ENCODE measurements at regions not wholly inside any gene's neighbourhood (a gene's known extent, or its start where the extent isn't known, plus 50 kb on each side); places are given as distances from the start of the nearest gene placed in this dataset.
"Not testable (repeated sequence)": the region's sequence is repeated elsewhere in the genome, so short reads cannot be mapped to it uniquely, and the experiment has no call there.

- in situ Hi-C loops (cut with HindIII; ENCODE audit: low sequenced_read_pairs), result no loop called here
These were observed 999.3 kb downstream of the SLITRK5 start for GRCh38 chr13:88670509-88670908.

- in situ Hi-C loops (cut with HindIII; ENCODE audit: low sequenced_read_pairs), result no loop called here
These were observed 1003.7 kb downstream of the SLITRK5 start for GRCh38 chr13:88674841-88675240.

- in situ Hi-C loops (cut with HindIII; ENCODE audit: low sequenced_read_pairs), result no loop called here
These were observed 1004.3 kb downstream of the SLITRK5 start for GRCh38 chr13:88675347-88675996.

- in situ Hi-C loops (cut with HindIII; ENCODE audit: low sequenced_read_pairs), result no loop called here
These were observed 1004.8 kb downstream of the SLITRK5 start for GRCh38 chr13:88676016-88676415.

- in situ Hi-C loops (cut with HindIII; ENCODE audit: low sequenced_read_pairs), result no loop called here
These were observed 1014.3 kb downstream of the SLITRK5 start for GRCh38 chr13:88685459-88685858.

GRCh38 chr13:88701551-88701950, 1030.4 kb downstream of the SLITRK5 start:
- in situ Hi-C loops (cut with HindIII; ENCODE audit: low sequenced_read_pairs), result no loop called here

- in situ Hi-C loops (cut with HindIII; ENCODE audit: low sequenced_read_pairs), result no loop called here
These were observed 1033.6 kb downstream of the SLITRK5 start for GRCh38 chr13:88704600-88705275.

- in situ Hi-C loops (cut with HindIII; ENCODE audit: low sequenced_read_pairs), result no loop called here
These were observed 1036.5 kb downstream of the SLITRK5 start for GRCh38 chr13:88707646-88708045.

- in situ Hi-C loops (cut with HindIII; ENCODE audit: low sequenced_read_pairs), result no loop called here
These were observed 1046.8 kb downstream of the SLITRK5 start for GRCh38 chr13:88717946-88718345.

GRCh38 chr13:88718781-88719180, 1047.6 kb downstream of the SLITRK5 start:
- in situ Hi-C loops (cut with HindIII; ENCODE audit: low sequenced_read_pairs), result no loop called here

- in situ Hi-C loops (cut with HindIII; ENCODE audit: low sequenced_read_pairs), result no loop called here
These were observed 1054.9 kb downstream of the SLITRK5 start for GRCh38 chr13:88726075-88726474.

GRCh38 chr13:88727236-88727635, 1056.1 kb downstream of the SLITRK5 start:
- in situ Hi-C loops (cut with HindIII; ENCODE audit: low sequenced_read_pairs), result not testable (repeated sequence)

- in situ Hi-C loops (cut with HindIII; ENCODE audit: low sequenced_read_pairs), result no loop called here
These were observed 1058.4 kb downstream of the SLITRK5 start for GRCh38 chr13:88729605-88730004.

GRCh38 chr13:88736026-88736425, 1064.9 kb downstream of the SLITRK5 start:
- in situ Hi-C loops (cut with HindIII; ENCODE audit: low sequenced_read_pairs), result no loop called here

- in situ Hi-C loops (cut with HindIII; ENCODE audit: low sequenced_read_pairs), result no loop called here
These were observed 1068.0 kb downstream of the SLITRK5 start for GRCh38 chr13:88739195-88739594.

GRCh38 chr13:88744289-88744688, 1073.1 kb downstream of the SLITRK5 start:
- in situ Hi-C loops (cut with HindIII; ENCODE audit: low sequenced_read_pairs), result no loop called here

- in situ Hi-C loops (cut with HindIII; ENCODE audit: low sequenced_read_pairs), result no loop called here
These were observed 1073.8 kb downstream of the SLITRK5 start for GRCh38 chr13:88745011-88745410.

GRCh38 chr13:88752041-88752440, 1080.9 kb downstream of the SLITRK5 start:
- in situ Hi-C loops (cut with HindIII; ENCODE audit: low sequenced_read_pairs), result no loop called here

GRCh38 chr13:88754141-88754540, 1083.0 kb downstream of the SLITRK5 start:
- in situ Hi-C loops (cut with HindIII; ENCODE audit: low sequenced_read_pairs), result no loop called here

- in situ Hi-C loops (cut with HindIII; ENCODE audit: low sequenced_read_pairs), result no loop called here
These were observed 1090.0 kb downstream of the SLITRK5 start for GRCh38 chr13:88761145-88761544.

GRCh38 chr13:88764103-88764502, 1092.9 kb downstream of the SLITRK5 start:
- in situ Hi-C loops (cut with HindIII; ENCODE audit: low sequenced_read_pairs), result no loop called here

GRCh38 chr13:88800505-88800904, 1129.3 kb downstream of the SLITRK5 start:
- in situ Hi-C loops (cut with HindIII; ENCODE audit: low sequenced_read_pairs), result no loop called here

- in situ Hi-C loops (cut with HindIII; ENCODE audit: low sequenced_read_pairs), result no loop called here
These were observed 1130.2 kb downstream of the SLITRK5 start for GRCh38 chr13:88801361-88801760.
